GM21367 (cell line): ENCODE measurements at regions not wholly inside any gene's neighbourhood (a gene's known extent, or its start where the extent isn't known, plus 50 kb on each side); places are given as distances from the start of the nearest gene placed in this dataset.
"Not testable (repeated sequence)": the region's sequence is repeated elsewhere in the genome, so short reads cannot be mapped to it uniquely, and the experiment has no call there.

Experiments used
- ATAC-seq: cut with Tn5 transposase; IDR thresholded peaks from one replicate; pipeline ENCODE4 v1.9.1; 2021; ENCODE audit not compliant: unreplicated experiment

- ATAC-seq = no peak
These were observed 161.9 kb upstream of the GORAB start for GRCh38 chr1:170370087-170370486.

- ATAC-seq = no peak
These were observed 156.8 kb upstream of the GORAB start for GRCh38 chr1:170375082-170375723.

- ATAC-seq = no peak
These were observed 155.1 kb upstream of the GORAB start for GRCh38 chr1:170376801-170377385.

GRCh38 chr1:170377440-170377839 is 154.5 kb upstream of the GORAB start:
- ATAC-seq = no peak

GRCh38 chr1:170377896-170378634 is 153.9 kb upstream of the GORAB start:
- ATAC-seq = no peak

- ATAC-seq = no peak
These were observed 146.2 kb upstream of the GORAB start for GRCh38 chr1:170385750-170386149.

GRCh38 chr1:170388489-170388888 is 143.5 kb upstream of the GORAB start:
- no peak for ATAC-seq

GRCh38 chr1:170395149-170395548 is 136.8 kb upstream of the GORAB start:
- no peak for ATAC-seq

- ATAC-seq = no peak
These were observed 134.9 kb upstream of the GORAB start for GRCh38 chr1:170397061-170397460.

- ATAC-seq = no peak
These were observed 129.3 kb upstream of the GORAB start for GRCh38 chr1:170402476-170403311.

GRCh38 chr1:170407138-170407537 is 124.8 kb upstream of the GORAB start:
- no peak for ATAC-seq

GRCh38 chr1:170407581-170407980 is 124.4 kb upstream of the GORAB start:
- ATAC-seq = no peak

- ATAC-seq = no peak
These were observed 121.4 kb upstream of the GORAB start for GRCh38 chr1:170410401-170411166.

GRCh38 chr1:170414989-170415709 is 116.8 kb upstream of the GORAB start:
- ATAC-seq = no peak

GRCh38 chr1:170415710-170416372 is 116.1 kb upstream of the GORAB start:
- ATAC-seq = no peak

- ATAC-seq = no peak
These were observed 107.6 kb upstream of the GORAB start for GRCh38 chr1:170424346-170424745.

GRCh38 chr1:170426596-170426995 is 105.4 kb upstream of the GORAB start:
- no peak for ATAC-seq

- not testable (repeated sequence) for ATAC-seq
These were observed 105.0 kb upstream of the GORAB start for GRCh38 chr1:170427002-170427401.

GRCh38 chr1:170436928-170437327 is 95.0 kb upstream of the GORAB start:
- ATAC-seq = no peak
